HepG2 (cell line): ENCODE measurements at regions not wholly inside any gene's neighbourhood (a gene's known extent, or its start where the extent isn't known, plus 50 kb on each side); places are given as distances from the start of the nearest gene placed in this dataset.

Experiments used
- ATAC-seq: fragments of 200-7000 bp; cut with Tn5 transposase; 3 replicates; pipeline ENCODE4 v1.9.1; 2020; ENCODE audit warnings: mild to moderate bottlenecking, moderate library complexity
- BruUV-seq: library from RNA; stranded (reverse); fragments of 400-500 nt; replicated peaks from 2 replicates; lab custom pipeline; 2021; lab: Mats Ljungman, UMichigan
- CTCF ChIA-PET: fragments of 300-600 bp; formaldehyde crosslinking; extraction: SDS; loops from one replicate; lab custom pipeline; 2021; ENCODE audit warnings: low total read pairs, inconsistent platforms, low intra/inter-chr PET ratio; lab: Yijun Ruan, JAX
- POLR2A ChIA-PET: fragments of 350-600 bp; sonication (Branson Sonifier 250); formaldehyde crosslinking; loops from one replicate; lab custom pipeline; 2020; ENCODE audit warnings: antibody characterized with exemption, inconsistent platforms; lab: Yijun Ruan, JAX
- DNase-seq: peaks from one replicate; pipeline ENCODE4 v3.0.0-alpha.2; 2015; ENCODE audit warnings: low spot score
- FAIRE-seq: peaks from 3 replicates; lab custom pipeline; 2011; peaks lifted over from hg19 to GRCh38; lab: Jason Lieb, UNC
- H2AFZ ChIP-seq: one replicate; pipeline ENCODE4 v1.6.1; 2011; ENCODE audit warnings: low read length, inconsistent platforms
- H3K27ac ChIP-seq: fragments of 300-600 bp; 3 replicates; pipeline ENCODE4 v1.8.0; 2011; ENCODE audit warnings: mixed run types, mild to moderate bottlenecking, mixed read lengths, low read length, inconsistent platforms; ENCODE audit not compliant: insufficient read depth; ENCODE audit errors: extremely low read length
- H3K27me3 ChIP-seq, 2 experiments: fragments of 200-600 bp in 1 of 2; 2 replicates in 1 of 2; 3 replicates in 1 of 2; pipeline versions ENCODE4 v1.6.0 to v1.8.0; 2011; ENCODE audit warnings: low read length in 2 of 2, mild to moderate bottlenecking in 2 of 2, moderate library complexity in 2 of 2, inconsistent platforms in 1 of 2; ENCODE audit not compliant: insufficient read depth in 2 of 2, control insufficient read depth in 1 of 2
- H3K36me3 ChIP-seq, 2 experiments: fragments of 200-600 bp in 1 of 2; replicated peaks in 1 of 2; 2 replicates in 1 of 2; 3 replicates in 1 of 2; pipeline versions ENCODE4 v1.5.1 to v1.8.0; 2011; ENCODE audit warnings: low read length in 2 of 2, inconsistent platforms in 1 of 2; ENCODE audit not compliant: insufficient read depth in 2 of 2, control insufficient read depth in 1 of 2
- H3K4me1 ChIP-seq: 2 replicates; pipeline ENCODE4 v1.5.1; 2012; ENCODE audit warnings: low read length, inconsistent platforms; ENCODE audit not compliant: insufficient read depth
- H3K4me2 ChIP-seq: 2 replicates; pipeline ENCODE4 v1.6.0; 2011; ENCODE audit warnings: low read depth, low read length, inconsistent platforms
- H3K4me3 ChIP-seq, 3 experiments: fragments of 200-600 bp in 1 of 3; sonication (generic), shearing (Covaris generic) in 1 of 3; replicated peaks in 1 of 3; 2 replicates each; pipeline ENCODE4 v1.5.1; 2011 to 2016; ENCODE audit warnings: low read length in 3 of 3, inconsistent platforms in 2 of 3, low read depth in 2 of 3, mild to moderate bottlenecking in 2 of 3, control low read depth in 1 of 3, mixed read lengths in 1 of 3; ENCODE audit not compliant: insufficient read depth in 1 of 3
- H3K79me2 ChIP-seq: one replicate; pipeline ENCODE4 v1.6.1; 2011; ENCODE audit warnings: low read length, inconsistent platforms; ENCODE audit not compliant: insufficient read depth
- H3K9ac ChIP-seq: 2 replicates; pipeline ENCODE4 v1.6.0; 2011; ENCODE audit warnings: mild to moderate bottlenecking, low read depth, low read length, inconsistent platforms; ENCODE audit not compliant: insufficient read depth
- H3K9me3 ChIP-seq: 2 replicates; pipeline ENCODE4 v1.5.1; 2012; ENCODE audit warnings: mild to moderate bottlenecking, low read length
- H4K20me1 ChIP-seq: 2 replicates; pipeline ENCODE4 v1.6.0; 2011; ENCODE audit warnings: inconsistent platforms, mild to moderate bottlenecking, low read length, moderate library complexity; ENCODE audit not compliant: insufficient read depth
- AGO2 ChIP-seq: fragments of 200-400 bp; formaldehyde crosslinking; optimal IDR thresholded peaks from 2 replicates; pipeline ENCODE3; 2017; ENCODE audit warnings: mild to moderate bottlenecking, low read depth, low read length, moderate library complexity
- CCDC6 ChIP-seq: sonication (generic); formaldehyde crosslinking; IDR thresholded peaks from 2 replicates; pipeline ENCODE4 v1.8.1; 2022; ENCODE audit warnings: mild to moderate bottlenecking, missing genetic modification reagents, moderate library complexity
- PAF1 ChIP-seq: IDR thresholded peaks from 2 replicates; pipeline ENCODE4 v1.6.1; 2016; ENCODE audit warnings: missing genetic modification reagents, missing compliant biosample characterization
- TSC22D2 ChIP-seq: sonication (generic); formaldehyde crosslinking; IDR thresholded peaks from 2 replicates; pipeline ENCODE4 v1.5.1; 2020; ENCODE audit warnings: missing genetic modification reagents, mild to moderate bottlenecking, borderline replicate concordance
- ZC3H4 ChIP-seq: sonication (generic); formaldehyde crosslinking; IDR thresholded peaks from 2 replicates; pipeline ENCODE4 v1.4.0; 2020; ENCODE audit warnings: missing genetic modification reagents, borderline replicate concordance
- ZNF703 ChIP-seq: sonication (generic); formaldehyde crosslinking; IDR thresholded peaks from 2 replicates; pipeline ENCODE4 v1.5.1; 2020; ENCODE audit warnings: missing genetic modification reagents, mild to moderate bottlenecking, moderate library complexity, borderline replicate concordance
- WGBS: methylation state at CpG from one replicate; pipeline ENCODE4 v1.1.6; 2017; ENCODE audit warnings: low lambda C conversion rate; 5-methylcytosine and 5-hydroxymethylcytosine counted together
- in situ Hi-C: cut with HindIII; loops from 2 replicates; pipeline ENCODE4 v1.10.0; 2017; ENCODE audit warnings: low pct_unique_long_range_greater_than_20kb; ENCODE audit not compliant: extremely low pct_ligation_motif_present
- intact Hi-C: fragments of 100-400 bp; cut with micrococcal nuclease; formaldehyde crosslinking; loops from one replicate; pipeline ENCODE4 v1.10.0; 2022; ENCODE audit not compliant: unreplicated experiment
- TF ChIP-seq, protein P1 (sequence below): sonication (generic); formaldehyde crosslinking; IDR thresholded peaks from 2 replicates; pipeline ENCODE4 v1.4.0; 2020; ENCODE audit warnings: missing genetic modification reagents, low read depth, mild to moderate bottlenecking, borderline replicate concordance
- TF ChIP-seq, protein P2 (sequence below): sonication (generic); formaldehyde crosslinking; IDR thresholded peaks from 2 replicates; pipeline ENCODE4 v1.4.0; 2020; ENCODE audit warnings: missing genetic modification reagents, borderline replicate concordance

DNA sequence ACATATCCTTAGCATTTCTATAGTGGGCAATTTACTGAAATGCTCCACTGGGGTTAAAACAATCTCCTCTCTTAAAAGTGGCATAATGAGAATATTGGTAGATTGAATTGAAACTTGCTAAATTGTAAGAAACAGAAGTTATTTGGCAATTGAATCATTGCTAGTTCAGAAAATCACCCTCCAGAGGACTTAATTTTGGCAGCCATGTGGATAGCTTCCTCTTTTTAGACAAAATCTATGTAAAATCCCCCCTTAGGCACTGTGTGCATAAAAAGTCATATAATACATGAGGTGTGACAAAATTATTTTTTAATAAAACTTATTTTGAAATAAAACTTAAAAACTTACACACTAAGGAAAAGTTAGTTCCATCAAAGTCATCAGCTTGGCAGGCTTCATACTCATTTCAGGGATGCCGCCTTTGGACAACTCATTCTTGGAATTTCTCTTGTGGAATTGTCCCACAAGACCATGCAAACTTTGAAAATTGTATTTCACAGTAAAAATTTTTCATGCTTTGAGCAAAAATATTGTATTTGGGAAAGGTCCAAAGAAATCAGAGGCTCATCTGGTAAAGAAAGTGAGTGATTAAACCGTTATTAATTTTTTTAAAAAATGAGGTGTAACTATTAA, 473.0 kb downstream of the BCKDHB start:
- Histone ChIP-seq H2AFZ (no peak overlapping the region), H3K4me2 (no peak overlapping the region), H3K79me2 (no peaks in the 10 kb centered on the region), H3K27ac (no peak overlapping the region), H3K4me1 (no peaks in the 10 kb centered on the region), H3K27me3 (no peaks in the 10 kb centered on the region), H3K9me3 (no peaks in the 10 kb centered on the region), H3K36me3 (no peaks in the 10 kb centered on the region), H4K20me1 (no peaks in the 10 kb centered on the region), H3K9ac (no peak overlapping the region), H3K4me3 (no peak overlapping the region)
- no peak for ATAC-seq
- TF ChIP-seq, protein P1, sequence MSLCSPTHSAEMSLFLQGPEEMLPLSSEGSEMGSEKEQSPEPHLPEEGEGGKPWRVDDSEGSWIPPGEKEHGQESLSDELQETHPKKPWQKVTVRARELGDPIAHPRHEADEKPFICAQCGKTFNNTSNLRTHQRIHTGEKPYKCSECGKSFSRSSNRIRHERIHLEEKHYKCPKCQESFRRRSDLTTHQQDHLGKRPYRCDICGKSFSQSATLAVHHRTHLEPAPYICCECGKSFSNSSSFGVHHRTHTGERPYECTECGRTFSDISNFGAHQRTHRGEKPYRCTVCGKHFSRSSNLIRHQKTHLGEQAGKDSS (CRISPR knock-in tag) = no peak
- TF ChIP-seq CCDC6 (CRISPR knock-in tag) (no peak), ZNF703 (CRISPR knock-in tag) (no peak), TSC22D2 (CRISPR knock-in tag) (no peak), PAF1 (CRISPR knock-in tag) (no peak), ZC3H4 (no peak), AGO2 (no peak)
- TF ChIP-seq, protein P2, sequence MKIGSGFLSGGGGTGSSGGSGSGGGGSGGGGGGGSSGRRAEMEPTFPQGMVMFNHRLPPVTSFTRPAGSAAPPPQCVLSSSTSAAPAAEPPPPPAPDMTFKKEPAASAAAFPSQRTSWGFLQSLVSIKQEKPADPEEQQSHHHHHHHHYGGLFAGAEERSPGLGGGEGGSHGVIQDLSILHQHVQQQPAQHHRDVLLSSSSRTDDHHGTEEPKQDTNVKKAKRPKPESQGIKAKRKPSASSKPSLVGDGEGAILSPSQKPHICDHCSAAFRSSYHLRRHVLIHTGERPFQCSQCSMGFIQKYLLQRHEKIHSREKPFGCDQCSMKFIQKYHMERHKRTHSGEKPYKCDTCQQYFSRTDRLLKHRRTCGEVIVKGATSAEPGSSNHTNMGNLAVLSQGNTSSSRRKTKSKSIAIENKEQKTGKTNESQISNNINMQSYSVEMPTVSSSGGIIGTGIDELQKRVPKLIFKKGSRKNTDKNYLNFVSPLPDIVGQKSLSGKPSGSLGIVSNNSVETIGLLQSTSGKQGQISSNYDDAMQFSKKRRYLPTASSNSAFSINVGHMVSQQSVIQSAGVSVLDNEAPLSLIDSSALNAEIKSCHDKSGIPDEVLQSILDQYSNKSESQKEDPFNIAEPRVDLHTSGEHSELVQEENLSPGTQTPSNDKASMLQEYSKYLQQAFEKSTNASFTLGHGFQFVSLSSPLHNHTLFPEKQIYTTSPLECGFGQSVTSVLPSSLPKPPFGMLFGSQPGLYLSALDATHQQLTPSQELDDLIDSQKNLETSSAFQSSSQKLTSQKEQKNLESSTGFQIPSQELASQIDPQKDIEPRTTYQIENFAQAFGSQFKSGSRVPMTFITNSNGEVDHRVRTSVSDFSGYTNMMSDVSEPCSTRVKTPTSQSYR (CRISPR knock-in tag) = no peak
- CTCF ChIA-PET = no interaction called here
- no peak for DNase-seq
- POLR2A ChIA-PET = no interaction called here
- no peak for FAIRE-seq
- intact Hi-C loops = no loop called here
- in situ Hi-C loops = no loop called here
- no TSS peak for BruUV-seq
- WGBS = 39% methylated on average over 2 of the region's 2 CpGs
